Caco-2 (cell line): ENCODE measurements at regions not wholly inside any gene's neighbourhood (a gene's known extent, or its start where the extent isn't known, plus 50 kb on each side); places are given as distances from the start of the nearest gene placed in this dataset.

ENCODE experiments used
- BruUV-seq: library from RNA; stranded (reverse); fragments of 400-500 nt; replicated peaks from 2 replicates; lab custom pipeline; 2021; lab: Mats Ljungman, UMichigan
- CTCF ChIA-PET: fragments of 300-600 bp; sonication (Branson Sonifier 250); formaldehyde crosslinking; loops from one replicate; lab custom pipeline; 2022; ENCODE audit warnings: antibody characterized with exemption; lab: Charles Lee
- POLR2A ChIA-PET: fragments of 300-600 bp; sonication (Branson Sonifier 250); formaldehyde crosslinking; loops from one replicate; lab custom pipeline; 2022; ENCODE audit warnings: antibody characterized with exemption; lab: Charles Lee
- DNase-seq, 2 experiments: peaks; one replicate each; pipeline versions ENCODE4 v3.0.0 to v3.0.0-alpha.2; 2020 to 2022
- H3K27me3 ChIP-seq: replicated peaks from 2 replicates; pipeline ENCODE4 v1.6.0; 2011; ENCODE audit warnings: low read length; ENCODE audit not compliant: control insufficient read depth, insufficient read depth
- H3K36me3 ChIP-seq: 2 replicates; pipeline ENCODE4 v1.5.1; 2011; ENCODE audit warnings: low read length; ENCODE audit not compliant: control insufficient read depth, insufficient read depth
- H3K4me1 ChIP-seq: fragments of 250-450 bp; sonication (Bioruptor Pico); 2 replicates; pipeline ENCODE4 v1.5.1; 2020; ENCODE audit warnings: mild to moderate bottlenecking
- H3K4me3 ChIP-seq: 2 replicates; pipeline ENCODE4 v1.5.1; 2011; ENCODE audit warnings: low read depth, mild to moderate bottlenecking, control low read depth, low read length
- H3K9me3 ChIP-seq: fragments of 250-450 bp; sonication (Bioruptor Pico); 2 replicates; pipeline ENCODE4 v1.5.1; 2020; ENCODE audit warnings: mild to moderate bottlenecking, moderate library complexity
- H3K27ac Mint-ChIP-seq: one replicate; pipeline ENCODE4 v1.8.0; 2022; ENCODE audit warnings: mixed read lengths; ENCODE audit not compliant: unreplicated experiment
- H3K27me3 Mint-ChIP-seq: one replicate; pipeline ENCODE4 v1.8.0; 2022; ENCODE audit warnings: mixed read lengths; ENCODE audit not compliant: insufficient read depth, unreplicated experiment
- H3K36me3 Mint-ChIP-seq: one replicate; pipeline ENCODE4 v1.8.0; 2022; ENCODE audit warnings: mild to moderate bottlenecking, mixed read lengths; ENCODE audit not compliant: insufficient read depth, unreplicated experiment
- H3K4me1 Mint-ChIP-seq: one replicate; pipeline ENCODE4 v1.8.0; 2022; ENCODE audit warnings: low read depth, mixed read lengths; ENCODE audit not compliant: unreplicated experiment
- H3K4me3 Mint-ChIP-seq: one replicate; pipeline ENCODE4 v1.8.0; 2022; ENCODE audit warnings: mild to moderate bottlenecking, moderate library complexity, mixed read lengths; ENCODE audit not compliant: unreplicated experiment
- H3K9me3 Mint-ChIP-seq: one replicate; pipeline ENCODE4 v1.8.0; 2022; ENCODE audit warnings: mixed read lengths; ENCODE audit not compliant: unreplicated experiment
- intact Hi-C: fragments of 100-400 bp; cut with micrococcal nuclease; formaldehyde crosslinking; loops from one replicate; pipeline ENCODE4 v1.10.0; 2022; ENCODE audit not compliant: unreplicated experiment
- TF ChIP-seq, protein P1 (sequence below), 2 experiments: fragments of 200-600 bp in 1 of 2; IDR thresholded peaks; 1 replicate in 1 of 2; 2 replicates in 1 of 2; pipeline versions ENCODE4 v1.5.1 to v1.8.0; 2011 to 2022; ENCODE audit warnings: antibody characterized with exemption in 1 of 2, control low read depth in 1 of 2, inconsistent platforms in 1 of 2, low read depth in 1 of 2, low read length in 1 of 2, mild to moderate bottlenecking in 1 of 2, moderate library complexity in 1 of 2; ENCODE audit not compliant: insufficient read depth in 1 of 2, severe bottlenecking in 1 of 2, unreplicated experiment in 1 of 2

DNA sequence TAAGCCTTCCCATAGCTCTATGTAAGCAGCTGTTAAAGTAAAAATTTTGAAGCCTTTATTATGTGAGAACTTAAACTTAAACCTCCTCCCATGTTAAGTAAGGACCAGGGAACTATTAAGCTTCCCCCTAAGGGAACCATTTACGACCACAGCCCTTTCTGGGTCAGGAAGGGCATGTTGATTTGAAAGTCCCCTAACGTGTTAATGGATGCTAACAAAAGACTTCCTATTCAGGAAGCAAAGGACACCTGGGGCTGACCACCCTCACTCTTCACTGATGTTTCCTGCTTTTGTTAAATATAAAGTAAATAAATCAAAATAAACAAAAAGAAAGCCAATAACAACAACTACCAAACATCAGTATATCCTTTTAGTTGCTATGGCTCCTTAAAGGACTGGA lies 170.6 kb upstream of the RFX3 start:
- POLR2A ChIA-PET: no interaction called here
- H3K4me3 ChIP-seq: no peak overlapping the region
- no peak overlapping the region for H3K27ac Mint-ChIP-seq
- H3K36me3 ChIP-seq: no peaks in the 10 kb centered on the region
- BruUV-seq: no TSS peak
- no peaks in the 10 kb centered on the region for H3K36me3 Mint-ChIP-seq
- CTCF ChIA-PET: no interaction called here
- TF ChIP-seq, protein P1, sequence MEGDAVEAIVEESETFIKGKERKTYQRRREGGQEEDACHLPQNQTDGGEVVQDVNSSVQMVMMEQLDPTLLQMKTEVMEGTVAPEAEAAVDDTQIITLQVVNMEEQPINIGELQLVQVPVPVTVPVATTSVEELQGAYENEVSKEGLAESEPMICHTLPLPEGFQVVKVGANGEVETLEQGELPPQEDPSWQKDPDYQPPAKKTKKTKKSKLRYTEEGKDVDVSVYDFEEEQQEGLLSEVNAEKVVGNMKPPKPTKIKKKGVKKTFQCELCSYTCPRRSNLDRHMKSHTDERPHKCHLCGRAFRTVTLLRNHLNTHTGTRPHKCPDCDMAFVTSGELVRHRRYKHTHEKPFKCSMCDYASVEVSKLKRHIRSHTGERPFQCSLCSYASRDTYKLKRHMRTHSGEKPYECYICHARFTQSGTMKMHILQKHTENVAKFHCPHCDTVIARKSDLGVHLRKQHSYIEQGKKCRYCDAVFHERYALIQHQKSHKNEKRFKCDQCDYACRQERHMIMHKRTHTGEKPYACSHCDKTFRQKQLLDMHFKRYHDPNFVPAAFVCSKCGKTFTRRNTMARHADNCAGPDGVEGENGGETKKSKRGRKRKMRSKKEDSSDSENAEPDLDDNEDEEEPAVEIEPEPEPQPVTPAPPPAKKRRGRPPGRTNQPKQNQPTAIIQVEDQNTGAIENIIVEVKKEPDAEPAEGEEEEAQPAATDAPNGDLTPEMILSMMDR (IDR thresholded peaks at IDR 0.05; ENCODE audit: insufficient read depth in 1 of 2, low read depth in 1 of 2, low read length in 1 of 2, severe bottlenecking in 1 of 2, unreplicated experiment in 1 of 2): no peak
- intact Hi-C loops: no loop called here
- H3K27me3 ChIP-seq: no peaks in the 10 kb centered on the region
- no peak for DNase-seq
- no peak overlapping the region for H3K4me3 Mint-ChIP-seq
- no peaks in the 10 kb centered on the region for H3K4me1 ChIP-seq
- no peaks in the 10 kb centered on the region for H3K9me3 ChIP-seq
- H3K27me3 Mint-ChIP-seq: peaks cover 5% of the 10 kb centered on the region
- no peaks in the 10 kb centered on the region for H3K9me3 Mint-ChIP-seq
- no peaks in the 10 kb centered on the region for H3K4me1 Mint-ChIP-seq

DNA sequence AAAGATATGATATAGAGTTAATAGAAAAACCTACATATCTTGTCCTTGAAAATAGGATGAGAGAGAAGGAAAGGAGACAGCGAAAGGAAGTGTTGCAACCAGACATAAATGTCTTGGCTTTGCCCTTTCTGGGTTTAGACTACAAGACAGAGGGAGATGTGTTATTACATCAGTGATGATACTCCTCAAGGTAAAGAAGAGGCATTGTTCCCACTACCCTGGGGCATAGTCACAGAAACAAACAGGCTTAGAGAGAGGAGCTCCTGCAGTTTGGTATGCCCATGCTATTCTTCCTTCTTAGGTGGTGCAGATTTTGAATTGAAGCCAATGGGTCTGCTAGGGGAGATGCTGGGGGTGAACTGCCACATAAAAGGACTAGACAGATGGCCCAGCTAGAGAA lies 166.8 kb upstream of the RFX3 start:
- Histone ChIP-seq H3K9me3 (no peaks in the 10 kb centered on the region), H3K27me3 (no peaks in the 10 kb centered on the region), H3K4me1 (no peaks in the 10 kb centered on the region), H3K36me3 (no peaks in the 10 kb centered on the region), H3K4me3 (no peak overlapping the region)
- TF ChIP-seq, protein P1 (IDR thresholded peaks at IDR 0.05; ENCODE audit: insufficient read depth in 1 of 2, low read depth in 1 of 2, low read length in 1 of 2, severe bottlenecking in 1 of 2, unreplicated experiment in 1 of 2): no peak
- Mint-ChIP-seq H3K9me3 (no peaks in the 10 kb centered on the region), H3K27ac (no peak overlapping the region), H3K36me3 (no peaks in the 10 kb centered on the region), H3K4me1 (no peaks in the 10 kb centered on the region), H3K4me3 (no peak overlapping the region), H3K27me3 (peaks cover 5% of the 10 kb centered on the region)
- intact Hi-C loops: no loop called here
- CTCF ChIA-PET: interaction anchor here (0.7 kb wide), 1 partner anchor 312 kb away, joined by 3 read pairs; no protein-coding TSS in a partner anchor
- no TSS peak for BruUV-seq
- no peak for DNase-seq
- POLR2A ChIA-PET: no interaction called here

GRCh38 chr9:3689555-3689954 lies 163.8 kb upstream of the RFX3 start:
- ChIA-PET CTCF (no interaction called here), POLR2A (no interaction called here)
- Mint-ChIP-seq H3K9me3 (no peaks in the 10 kb centered on the region), H3K36me3 (no peaks in the 10 kb centered on the region), H3K27me3 (peaks cover 5% of the 10 kb centered on the region), H3K4me1 (no peaks in the 10 kb centered on the region), H3K27ac (no peak overlapping the region), H3K4me3 (no peak overlapping the region)
- no TSS peak for BruUV-seq
- DNase-seq: no peak
- no peaks in the 10 kb centered on the region for H3K36me3 ChIP-seq
- intact Hi-C loops: no loop called here
- H3K9me3 ChIP-seq: no peaks in the 10 kb centered on the region
- no peaks in the 10 kb centered on the region for H3K4me1 ChIP-seq
- H3K4me3 ChIP-seq: no peak overlapping the region
- TF ChIP-seq, protein P1 (IDR thresholded peaks at IDR 0.05; ENCODE audit: insufficient read depth in 1 of 2, low read depth in 1 of 2, low read length in 1 of 2, severe bottlenecking in 1 of 2, unreplicated experiment in 1 of 2): no peak
- H3K27me3 ChIP-seq: no peaks in the 10 kb centered on the region
